ENCODE measurements at regions not wholly inside any gene's neighbourhood (a gene's known extent, or its start where the extent isn't known, plus 50 kb on each side); places are given as distances from the start of the nearest gene placed in this dataset.
"Not testable (repeated sequence)": the region's sequence is repeated elsewhere in the genome, so short reads cannot be mapped to it uniquely, and the experiment has no call there.

- TF ChIP-seq CTCF (conservative IDR thresholded peaks at IDR 0.05 in 1 of 2, IDR thresholded peaks at IDR 0.05 in 1 of 2; ENCODE audit: low read depth in 1 of 2, low read length in 2 of 2); EZH2 (IDR thresholded peaks at IDR 0.05; ENCODE audit: low read length, missing control alignments): not testable (repeated sequence)
Measured at GRCh38 chr13:111672198-111672597, 351.8 kb downstream of the TEX29 start.
